GM23338 (cell line): ENCODE measurements at regions not wholly inside any gene's neighbourhood (a gene's known extent, or its start where the extent isn't known, plus 50 kb on each side); places are given as distances from the start of the nearest gene placed in this dataset.

ENCODE experiments used
- ATAC-seq: fragments of 200-7000 bp; cut with Tn5 transposase; 3 replicates; pipeline ENCODE4 v1.9.1; 2020
- DNase-seq: peaks from one replicate; pipeline ENCODE4 v3.0.0-alpha.2; 2015; ENCODE audit warnings: low spot score
- H2AFZ ChIP-seq: fragments of 200-600 bp; sonication (generic); 2 replicates; pipeline ENCODE4 v1.8.0; 2016; ENCODE audit warnings: antibody characterized with exemption, mild to moderate bottlenecking, moderate library complexity
- H3F3A ChIP-seq: fragments of 200-600 bp; sonication (generic); replicated peaks from 2 replicates; pipeline ENCODE4 v1.8.0; 2017; ENCODE audit warnings: antibody characterized with exemption, mixed run types, low read depth
- H3K27ac ChIP-seq: fragments of 200-600 bp; sonication (generic); 2 replicates; pipeline ENCODE4 v1.6.1; 2016; ENCODE audit warnings: low read depth
- H3K27me3 ChIP-seq: fragments of 200-600 bp; sonication (generic); 2 replicates; pipeline ENCODE4 v1.8.0; 2016; ENCODE audit warnings: mild to moderate bottlenecking, mixed run types, moderate library complexity; ENCODE audit not compliant: insufficient read depth
- H3K36me3 ChIP-seq: fragments of 200-600 bp; sonication (generic); 2 replicates; pipeline ENCODE4 v1.8.0; 2016; ENCODE audit warnings: mild to moderate bottlenecking; ENCODE audit not compliant: insufficient read depth
- H3K4me1 ChIP-seq: fragments of 200-600 bp; sonication (generic); 2 replicates; pipeline ENCODE4 v1.8.0; 2016; ENCODE audit warnings: mild to moderate bottlenecking, moderate library complexity; ENCODE audit not compliant: insufficient read depth
- H3K4me2 ChIP-seq: fragments of 200-600 bp; sonication (generic); 2 replicates; pipeline ENCODE4 v1.7.1; 2017; ENCODE audit warnings: mixed run types
- H3K4me3 ChIP-seq: fragments of 200-600 bp; sonication (generic); 2 replicates; pipeline ENCODE4 v1.6.1; 2016; ENCODE audit warnings: mixed run types
- H3K79me2 ChIP-seq: fragments of 200-600 bp; sonication (generic); replicated peaks from 2 replicates; pipeline ENCODE4 v1.8.0; 2017; ENCODE audit warnings: mild to moderate bottlenecking; ENCODE audit not compliant: insufficient read depth
- H3K9me2 ChIP-seq: fragments of 200-600 bp; sonication (generic); 2 replicates; pipeline ENCODE4 v1.8.0; 2017; ENCODE audit not compliant: insufficient read depth
- H4K20me1 ChIP-seq: fragments of 200-600 bp; sonication (generic); replicated peaks from 2 replicates; pipeline ENCODE4 v1.8.0; 2017; ENCODE audit warnings: mild to moderate bottlenecking; ENCODE audit not compliant: insufficient read depth
- H3K27ac Mint-ChIP-seq: 2 replicates; pipeline ENCODE4 v1.8.0; 2020; ENCODE audit warnings: inconsistent platforms, mild to moderate bottlenecking, moderate library complexity, mixed read lengths
- H3K27me3 Mint-ChIP-seq: 3 replicates; pipeline ENCODE4 v1.8.0; 2022; ENCODE audit warnings: low read depth, mild to moderate bottlenecking, moderate library complexity, mixed read lengths, inconsistent platforms; ENCODE audit not compliant: insufficient read depth, poor library complexity
- H3K36me3 Mint-ChIP-seq: 3 replicates; pipeline ENCODE4 v1.8.0; 2021; ENCODE audit warnings: low read depth, mild to moderate bottlenecking, inconsistent platforms, moderate library complexity, mixed read lengths
- H3K4me1 Mint-ChIP-seq: 3 replicates; pipeline ENCODE4 v1.8.0; 2020; ENCODE audit warnings: mild to moderate bottlenecking, inconsistent platforms, mixed read lengths
- H3K4me3 Mint-ChIP-seq: 3 replicates; pipeline ENCODE4 v1.8.0; 2021; ENCODE audit warnings: moderate library complexity, mild to moderate bottlenecking, inconsistent platforms, mixed read lengths
- H3K9me3 Mint-ChIP-seq: 3 replicates; pipeline ENCODE4 v1.8.0; 2020; ENCODE audit warnings: moderate library complexity, mild to moderate bottlenecking, inconsistent platforms, mixed read lengths
- CREB1 ChIP-seq: fragments of 250-450 bp; sonication (Bioruptor Pico); IDR thresholded peaks from 2 replicates; pipeline ENCODE4 v1.5.0; 2020; ENCODE audit warnings: low read depth, mild to moderate bottlenecking, moderate library complexity
- EZH2 ChIP-seq: fragments of 200-600 bp; sonication (generic); IDR thresholded peaks from one replicate; pipeline ENCODE4 v1.8.0; 2017; ENCODE audit warnings: antibody characterized with exemption, mild to moderate bottlenecking, low read depth; ENCODE audit not compliant: unreplicated experiment
- EZH2phosphoT487 ChIP-seq: fragments of 200-600 bp; sonication (generic); IDR thresholded peaks from one replicate; pipeline ENCODE4 v1.8.1; 2018; ENCODE audit warnings: antibody characterized with exemption; ENCODE audit not compliant: unreplicated experiment
- JUNB ChIP-seq: IDR thresholded peaks from one replicate; pipeline ENCODE4 v1.6.1; 2016; ENCODE audit warnings: antibody characterized with exemption; ENCODE audit not compliant: unreplicated experiment
- POLR2AphosphoS5 ChIP-seq: IDR thresholded peaks from 2 replicates; pipeline ENCODE4 v1.6.1; 2016; ENCODE audit warnings: antibody characterized with exemption, low read depth
- STAT1 ChIP-seq: IDR thresholded peaks from one replicate; pipeline ENCODE4 v1.6.1; 2016; ENCODE audit warnings: antibody characterized with exemption; ENCODE audit not compliant: unreplicated experiment
- ZNF331 ChIP-seq: fragments of 250-450 bp; sonication (Bioruptor Pico); IDR thresholded peaks from 2 replicates; pipeline ENCODE4 v1.5.0; 2020; ENCODE audit warnings: low read depth, mild to moderate bottlenecking, moderate library complexity
- TF ChIP-seq, protein P1 (sequence below): IDR thresholded peaks from one replicate; pipeline ENCODE4 v1.6.1; 2018; ENCODE audit warnings: antibody characterized with exemption; ENCODE audit not compliant: unreplicated experiment
- TF ChIP-seq, protein P2 (sequence below): IDR thresholded peaks from 2 replicates; pipeline ENCODE4 v1.6.1; 2016; ENCODE audit warnings: antibody characterized with exemption

DNA sequence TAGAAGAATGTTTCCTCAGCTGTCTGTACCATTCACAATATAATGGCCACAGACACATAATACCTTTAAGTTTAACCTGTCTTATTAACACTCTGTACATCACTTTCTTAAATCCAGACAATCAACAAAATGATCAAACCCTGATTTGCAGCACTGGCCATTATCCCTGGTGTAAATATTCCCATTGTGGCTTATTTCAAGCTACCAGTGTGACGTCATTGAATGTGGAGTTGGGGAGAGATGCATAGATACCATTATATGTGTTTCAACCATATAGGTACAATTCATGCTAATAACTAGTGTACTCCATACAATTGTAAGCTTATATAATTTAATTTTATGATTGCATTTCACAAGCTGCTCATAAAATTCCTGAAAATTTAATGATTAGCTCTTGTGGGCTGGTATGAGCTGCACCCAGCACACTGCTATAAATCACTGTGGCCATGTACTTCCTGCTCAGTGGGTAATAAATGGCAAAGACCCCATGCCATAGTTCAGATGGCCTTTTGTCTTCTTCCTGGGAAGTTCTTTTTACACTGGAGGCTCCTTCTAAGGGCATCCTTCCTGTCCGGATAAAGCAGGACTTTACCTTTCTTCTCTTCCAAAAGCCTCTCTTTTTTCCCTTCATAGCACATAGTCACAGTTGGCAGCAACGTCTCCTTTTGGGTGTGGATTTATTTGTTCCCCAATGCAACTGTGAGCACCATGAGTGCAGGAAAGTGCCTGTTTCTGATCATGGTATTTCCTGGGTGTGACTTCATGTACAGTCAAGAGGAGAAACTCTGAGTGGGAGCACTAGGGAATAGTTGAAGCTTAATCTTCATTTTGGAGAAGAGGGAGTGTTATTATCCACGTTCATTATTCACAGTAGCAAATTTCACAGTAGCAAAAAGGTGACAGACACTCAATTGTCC lies 87.8 kb downstream of the MIAT start:
- no peak overlapping the region for H3K4me2 ChIP-seq

DNA sequence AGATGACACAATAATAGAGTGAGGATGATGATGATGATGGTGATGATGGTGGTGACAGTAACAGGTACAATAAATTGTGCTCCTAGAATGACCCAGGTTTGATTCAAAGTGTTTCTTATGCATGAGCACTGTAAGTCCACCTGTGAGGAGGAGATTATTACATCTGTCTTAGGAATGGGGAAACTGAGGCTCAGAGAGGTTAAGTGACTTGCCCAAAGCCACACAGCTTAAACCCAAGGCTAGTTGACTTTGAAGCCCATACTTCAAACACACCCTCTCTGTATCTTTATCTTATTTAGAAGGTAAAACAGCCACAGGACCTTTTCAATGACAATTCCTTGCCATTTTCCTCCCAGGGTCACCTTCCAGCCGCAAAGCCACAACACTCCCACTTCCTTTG lies 88.9 kb downstream of the MIAT start:
- no peak overlapping the region for H3K4me3 ChIP-seq
- no peaks in the 10 kb centered on the region for H3K36me3 ChIP-seq
- peaks cover 6% of the 10 kb centered on the region; the same call in 1 of the 2 replicates for H3F3A ChIP-seq
- no peaks in the 10 kb centered on the region for H3K9me3 Mint-ChIP-seq
- no peaks in the 10 kb centered on the region for H3K79me2 ChIP-seq
- no peak overlapping the region for H3K4me3 Mint-ChIP-seq
- no peak overlapping the region for H2AFZ ChIP-seq
- H3K4me2 ChIP-seq = no peak overlapping the region
- no peak overlapping the region for H3K27ac ChIP-seq
- H3K4me1 ChIP-seq = peaks cover 27% of the 10 kb centered on the region
- no peaks in the 10 kb centered on the region for H4K20me1 ChIP-seq
- H3K36me3 Mint-ChIP-seq = no peaks in the 10 kb centered on the region
- no peak overlapping the region for H3K27ac Mint-ChIP-seq
- no peak for DNase-seq
- H3K27me3 Mint-ChIP-seq = peaks cover 13% of the 10 kb centered on the region
- ATAC-seq = no peak
- H3K4me1 Mint-ChIP-seq = peaks cover 26% of the 10 kb centered on the region
- H3K27me3 ChIP-seq = no peaks in the 10 kb centered on the region
- H3K9me2 ChIP-seq = no peaks in the 10 kb centered on the region
- no peak for TF ChIP-seq EZH2phosphoT487
- TF ChIP-seq POLR2AphosphoS5 = no peak
- no peak for TF ChIP-seq EZH2
- TF ChIP-seq JUNB = no peak
- no peak for TF ChIP-seq ZNF331
- no peak for TF ChIP-seq STAT1
- TF ChIP-seq, protein P1, sequence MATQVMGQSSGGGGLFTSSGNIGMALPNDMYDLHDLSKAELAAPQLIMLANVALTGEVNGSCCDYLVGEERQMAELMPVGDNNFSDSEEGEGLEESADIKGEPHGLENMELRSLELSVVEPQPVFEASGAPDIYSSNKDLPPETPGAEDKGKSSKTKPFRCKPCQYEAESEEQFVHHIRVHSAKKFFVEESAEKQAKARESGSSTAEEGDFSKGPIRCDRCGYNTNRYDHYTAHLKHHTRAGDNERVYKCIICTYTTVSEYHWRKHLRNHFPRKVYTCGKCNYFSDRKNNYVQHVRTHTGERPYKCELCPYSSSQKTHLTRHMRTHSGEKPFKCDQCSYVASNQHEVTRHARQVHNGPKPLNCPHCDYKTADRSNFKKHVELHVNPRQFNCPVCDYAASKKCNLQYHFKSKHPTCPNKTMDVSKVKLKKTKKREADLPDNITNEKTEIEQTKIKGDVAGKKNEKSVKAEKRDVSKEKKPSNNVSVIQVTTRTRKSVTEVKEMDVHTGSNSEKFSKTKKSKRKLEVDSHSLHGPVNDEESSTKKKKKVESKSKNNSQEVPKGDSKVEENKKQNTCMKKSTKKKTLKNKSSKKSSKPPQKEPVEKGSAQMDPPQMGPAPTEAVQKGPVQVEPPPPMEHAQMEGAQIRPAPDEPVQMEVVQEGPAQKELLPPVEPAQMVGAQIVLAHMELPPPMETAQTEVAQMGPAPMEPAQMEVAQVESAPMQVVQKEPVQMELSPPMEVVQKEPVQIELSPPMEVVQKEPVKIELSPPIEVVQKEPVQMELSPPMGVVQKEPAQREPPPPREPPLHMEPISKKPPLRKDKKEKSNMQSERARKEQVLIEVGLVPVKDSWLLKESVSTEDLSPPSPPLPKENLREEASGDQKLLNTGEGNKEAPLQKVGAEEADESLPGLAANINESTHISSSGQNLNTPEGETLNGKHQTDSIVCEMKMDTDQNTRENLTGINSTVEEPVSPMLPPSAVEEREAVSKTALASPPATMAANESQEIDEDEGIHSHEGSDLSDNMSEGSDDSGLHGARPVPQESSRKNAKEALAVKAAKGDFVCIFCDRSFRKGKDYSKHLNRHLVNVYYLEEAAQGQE = no peak
- TF ChIP-seq, protein P2, sequence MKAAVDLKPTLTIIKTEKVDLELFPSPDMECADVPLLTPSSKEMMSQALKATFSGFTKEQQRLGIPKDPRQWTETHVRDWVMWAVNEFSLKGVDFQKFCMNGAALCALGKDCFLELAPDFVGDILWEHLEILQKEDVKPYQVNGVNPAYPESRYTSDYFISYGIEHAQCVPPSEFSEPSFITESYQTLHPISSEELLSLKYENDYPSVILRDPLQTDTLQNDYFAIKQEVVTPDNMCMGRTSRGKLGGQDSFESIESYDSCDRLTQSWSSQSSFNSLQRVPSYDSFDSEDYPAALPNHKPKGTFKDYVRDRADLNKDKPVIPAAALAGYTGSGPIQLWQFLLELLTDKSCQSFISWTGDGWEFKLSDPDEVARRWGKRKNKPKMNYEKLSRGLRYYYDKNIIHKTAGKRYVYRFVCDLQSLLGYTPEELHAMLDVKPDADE = no peak
- no peak for TF ChIP-seq CREB1

More for the DNA sequence above, 87.8 kb downstream of the MIAT start:
- no peaks in the 10 kb centered on the region for H3K9me2 ChIP-seq
- H3K4me1 ChIP-seq = peaks cover 18% of the 10 kb centered on the region
- Mint-ChIP-seq H3K9me3 (no peaks in the 10 kb centered on the region), H3K36me3 (no peaks in the 10 kb centered on the region), H3K27me3 (peaks cover 5% of the 10 kb centered on the region), H3K27ac (no peak overlapping the region), H3K4me1 (peaks cover 21% of the 10 kb centered on the region), H3K4me3 (no peak overlapping the region)
- H4K20me1 ChIP-seq = no peaks in the 10 kb centered on the region
- ATAC-seq = no peak
- H2AFZ ChIP-seq = no peak overlapping the region
- no peaks in the 10 kb centered on the region for H3K27me3 ChIP-seq
- H3K27ac ChIP-seq = no peak overlapping the region
- no peak overlapping the region for H3K4me3 ChIP-seq
- H3K79me2 ChIP-seq = no peaks in the 10 kb centered on the region
- no peak for TF ChIP-seq EZH2phosphoT487
- TF ChIP-seq, protein P2 = no peak
- H3K36me3 ChIP-seq = no peaks in the 10 kb centered on the region
- DNase-seq = no peak
- H3F3A ChIP-seq = no peaks in the 10 kb centered on the region
